Hindlimb muscle (tissue), 1 donor: ENCODE measurements at regions not wholly inside any gene's neighbourhood (a gene's known extent, or its start where the extent isn't known, plus 50 kb on each side); places are given as distances from the start of the nearest gene placed in this dataset.

Experiments used
- DNase-seq: peaks from one replicate; pipeline ENCODE4 v3.0.0-alpha.2; 2013

DNA sequence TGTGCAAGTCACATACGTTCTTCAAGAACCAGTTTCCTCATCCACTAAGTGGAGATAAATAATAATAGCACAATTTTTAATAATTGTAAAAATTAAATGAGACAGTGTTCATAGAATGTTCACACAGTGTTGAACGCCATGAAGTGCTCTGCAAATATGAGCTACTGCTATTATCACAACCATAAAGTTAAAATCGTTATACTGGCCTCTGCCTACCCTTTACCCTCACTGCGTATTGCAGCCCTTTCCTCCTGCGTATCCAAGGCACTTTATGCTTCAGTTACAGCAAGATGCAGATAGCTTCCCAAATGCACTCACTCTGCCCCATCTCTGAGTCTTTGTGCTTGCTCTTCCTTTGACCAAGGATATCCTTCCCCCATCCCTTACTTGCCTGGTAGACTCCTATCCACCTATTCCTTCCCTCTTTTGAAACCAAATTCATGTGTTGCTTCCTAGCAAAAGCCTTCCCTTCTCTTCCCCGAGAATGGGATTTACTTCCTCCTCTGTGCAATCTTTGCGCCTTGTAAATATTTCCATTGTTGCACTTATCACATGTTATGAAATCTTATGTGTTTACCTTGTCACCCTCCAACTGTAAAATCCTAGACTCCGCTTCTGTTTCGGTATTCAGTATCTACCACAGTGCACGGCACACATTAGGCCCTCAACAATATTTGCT, 196.9 kb downstream of the ADAMTS15 start:
- DNase-seq = no peak

DNA sequence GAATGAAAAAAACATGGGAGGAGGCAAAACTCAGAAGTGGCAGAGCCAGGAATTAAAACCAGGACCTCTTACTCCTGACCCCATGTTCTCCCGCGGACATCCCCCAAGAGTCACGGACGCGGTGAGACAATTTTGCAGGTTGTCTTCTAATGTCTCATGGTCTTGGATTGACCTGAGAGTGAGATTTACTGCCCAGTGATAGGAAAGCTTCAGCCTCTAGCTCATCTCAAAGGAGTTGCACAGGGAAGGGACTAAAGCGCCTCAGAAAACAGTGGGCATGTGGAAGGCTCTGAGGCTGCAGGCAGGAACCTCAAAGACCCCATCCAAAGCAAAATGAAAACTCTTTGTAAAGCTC, 197.4 kb downstream of the ADAMTS15 start:
- no peak for DNase-seq

- no peak for DNase-seq
Observed at GRCh38 chr11:130646881-130647280, 198.4 kb downstream of the ADAMTS15 start.

DNA sequence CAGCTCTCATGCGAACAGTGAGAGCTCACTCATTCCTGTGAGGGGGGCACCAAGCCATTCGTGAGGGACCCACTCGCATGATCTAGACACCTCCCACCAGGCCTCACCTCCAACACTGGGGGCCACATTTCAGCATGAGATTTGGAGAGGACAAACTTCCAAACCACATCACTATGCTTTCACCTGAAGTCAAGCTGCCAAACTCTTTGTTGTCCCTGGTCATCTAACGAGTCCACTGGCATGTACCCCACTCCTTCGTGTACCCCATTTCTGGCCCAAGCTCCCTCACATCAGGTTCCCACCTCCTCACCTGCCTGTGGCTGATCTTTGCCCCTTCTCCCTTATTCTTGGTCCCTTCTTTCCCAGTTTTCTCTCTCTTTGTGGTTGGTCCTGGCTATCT, 198.9 kb downstream of the ADAMTS15 start:
- DNase-seq = no peak

- no peak for DNase-seq
Observed at GRCh38 chr11:130649801-130650200, 201.4 kb downstream of the ADAMTS15 start.

- DNase-seq = no peak
Observed at GRCh38 chr11:130650456-130651030, 202.1 kb downstream of the ADAMTS15 start.

DNA sequence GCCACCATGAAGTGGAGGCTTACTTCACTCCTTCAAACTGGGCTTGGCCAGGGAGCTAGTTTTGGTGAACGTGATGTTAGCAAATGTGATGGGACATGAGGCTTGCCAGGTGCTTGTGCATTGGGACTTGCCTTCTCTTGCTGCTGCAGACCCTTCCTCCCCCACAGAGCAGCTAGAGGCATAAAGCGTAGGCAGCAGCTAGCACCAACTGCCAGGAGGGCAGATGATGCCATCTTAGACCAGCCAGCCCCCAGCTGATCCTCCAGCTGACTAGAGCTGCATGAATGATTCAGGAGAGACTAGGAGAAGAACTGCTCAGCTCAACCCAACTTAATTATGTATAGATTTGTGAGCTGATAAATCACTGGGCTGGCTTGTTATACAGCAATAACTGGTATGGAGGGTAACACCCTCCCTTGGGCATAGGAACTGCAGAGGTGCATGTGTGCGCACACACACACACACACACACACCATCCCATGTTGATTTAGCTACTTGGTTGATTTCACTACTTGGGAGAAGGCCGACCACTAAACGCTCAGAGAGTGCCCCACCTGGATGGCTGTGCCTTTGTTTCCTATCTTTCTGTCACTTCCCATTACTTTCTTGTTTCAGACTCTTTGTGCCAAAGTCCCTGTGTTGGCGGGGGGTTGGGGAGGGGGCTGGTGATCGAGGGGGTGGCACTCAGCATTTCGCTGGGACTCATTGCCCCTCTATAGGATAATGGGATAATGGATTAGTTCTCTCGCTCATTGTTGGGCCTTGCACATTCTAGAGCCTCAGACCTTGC, 202.8 kb downstream of the ADAMTS15 start:
- no peak for DNase-seq

DNA sequence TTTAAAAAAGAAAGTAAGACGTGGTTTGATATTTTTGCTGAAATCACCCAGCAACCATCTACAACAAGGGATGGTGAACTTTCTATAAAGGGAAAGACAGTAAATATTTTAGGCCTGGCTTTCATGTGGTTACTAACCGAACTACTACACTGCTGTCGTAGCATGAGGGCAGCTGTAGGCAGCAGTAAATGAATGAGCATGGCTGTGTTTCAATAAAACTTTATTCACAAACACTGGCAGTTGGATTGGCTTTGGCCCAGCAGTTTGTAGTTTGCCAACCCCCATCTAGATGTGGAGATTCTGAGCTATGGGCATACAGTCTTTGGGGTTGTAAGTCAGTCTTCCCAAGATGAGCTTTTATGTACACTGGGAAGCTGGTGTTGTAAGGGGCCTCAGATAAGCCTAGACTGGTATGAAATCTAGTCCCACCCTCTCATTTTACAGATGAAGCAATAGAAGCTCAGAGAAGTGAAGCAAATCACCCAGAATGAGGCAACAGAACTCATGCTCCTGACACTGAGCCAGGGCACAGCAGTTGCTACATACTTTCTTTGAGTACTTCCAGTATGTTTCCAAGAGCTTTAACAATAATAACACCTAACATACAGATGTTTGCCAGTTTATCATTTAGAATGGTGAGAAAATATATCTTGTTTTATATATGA, 204.4 kb downstream of the ADAMTS15 start:
- DNase-seq = peak; percentile 38

GRCh38 chr11:130653838-130654636, 205.6 kb downstream of the ADAMTS15 start:
- DNase-seq = peak; percentile 50

DNA sequence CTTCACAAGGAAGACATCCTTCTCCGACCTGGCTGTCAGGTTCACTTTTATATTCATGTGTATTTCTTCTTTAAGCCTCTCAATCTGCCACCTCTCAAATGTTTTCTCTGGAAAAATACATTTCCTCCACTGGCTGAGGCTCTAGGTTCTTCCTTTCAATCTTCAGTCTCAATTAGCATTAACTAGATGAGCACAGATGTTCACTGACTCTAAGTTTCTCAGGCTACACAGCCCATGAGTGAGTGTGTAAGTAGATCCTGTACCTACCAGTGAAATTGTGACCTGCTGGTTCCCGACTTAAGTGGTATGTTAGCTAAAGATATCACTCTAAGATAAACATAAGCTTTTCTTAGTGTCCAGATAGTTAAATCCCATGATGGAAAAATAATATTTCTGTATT, 206.9 kb downstream of the ADAMTS15 start:
- DNase-seq = no peak

GRCh38 chr11:130666781-130667251, 218.4 kb downstream of the ADAMTS15 start:
- no peak for DNase-seq

- DNase-seq = no peak
Observed at GRCh38 chr11:130668751-130669150, 220.3 kb downstream of the ADAMTS15 start.

- no peak for DNase-seq
Observed at GRCh38 chr11:130670200-130670599, 221.8 kb downstream of the ADAMTS15 start.

DNA sequence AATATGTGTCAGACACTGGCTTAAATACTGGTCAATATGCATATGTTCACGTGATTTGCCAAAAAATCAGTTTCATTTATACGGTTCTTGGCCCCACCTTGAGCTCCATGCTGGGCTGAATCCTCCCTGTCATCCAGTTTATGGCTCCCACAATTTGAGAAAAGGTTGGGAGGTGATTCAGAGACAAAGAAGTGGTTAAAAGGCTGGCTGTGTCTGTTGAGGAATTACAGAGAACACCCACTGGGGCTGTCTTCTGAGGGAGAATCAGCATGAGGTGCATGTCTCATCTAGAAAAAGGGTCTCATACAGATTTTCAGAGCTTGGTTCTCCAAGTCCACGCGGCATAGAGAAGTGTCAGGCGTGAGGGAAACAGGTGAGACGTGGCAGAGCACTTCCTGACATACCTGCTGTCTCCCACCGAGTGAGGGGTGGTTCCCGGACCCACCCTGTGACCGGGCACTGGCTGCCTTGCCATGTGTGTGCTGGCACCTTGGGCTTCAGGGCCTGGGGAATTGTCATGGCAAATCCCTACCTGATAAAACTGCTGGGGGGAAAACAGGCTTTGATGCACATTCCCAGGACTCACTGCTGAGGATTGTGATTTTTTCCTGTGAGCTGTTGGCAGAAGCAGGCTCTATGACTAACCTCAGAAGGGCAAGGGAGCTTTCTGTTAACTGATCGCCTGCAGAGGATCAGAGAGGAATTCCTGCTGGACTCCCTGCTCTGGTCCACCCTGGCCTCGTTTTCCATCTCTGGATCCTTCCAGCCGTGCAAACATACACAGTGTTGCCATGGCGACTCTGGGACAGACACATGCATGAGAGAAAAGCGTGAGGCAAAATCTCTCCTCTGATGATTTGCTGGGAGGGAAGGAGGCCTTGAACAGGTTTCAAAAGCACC, 223.6 kb downstream of the ADAMTS15 start:
- peak; percentile 91 for DNase-seq

GRCh38 chr11:130672911-130673310, 224.5 kb downstream of the ADAMTS15 start:
- DNase-seq = no peak

GRCh38 chr11:130673698-130674097, 225.3 kb downstream of the ADAMTS15 start:
- DNase-seq = no peak

DNA sequence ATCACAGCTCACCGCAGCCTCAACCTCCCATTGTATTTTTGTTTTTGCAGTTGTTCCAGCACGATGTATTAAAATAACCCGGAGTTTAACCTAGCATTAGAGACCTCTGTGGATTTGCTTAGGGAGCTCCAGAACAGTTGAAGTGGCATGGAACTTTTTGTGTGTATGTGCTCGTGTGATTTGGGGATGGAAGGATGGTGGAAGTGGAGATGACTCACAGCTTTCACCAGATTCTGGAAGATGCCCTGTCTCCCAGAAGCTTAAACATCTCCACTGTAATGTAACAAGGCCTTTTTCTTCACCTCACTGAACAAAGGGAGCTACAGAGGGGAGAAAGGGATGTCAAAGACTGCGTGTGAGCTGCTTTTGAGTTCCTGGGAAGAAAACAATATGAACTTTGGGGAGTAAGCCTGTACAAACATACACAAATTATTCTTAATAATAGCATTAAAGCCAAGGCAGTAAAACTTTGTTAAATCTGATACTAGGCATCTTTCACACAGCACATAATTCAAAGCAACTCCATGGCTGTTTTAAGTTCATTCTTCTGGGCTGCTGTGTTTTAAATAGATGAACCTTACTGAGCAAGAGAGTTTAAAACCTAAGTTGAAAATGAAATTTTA, 226.4 kb downstream of the ADAMTS15 start:
- no peak for DNase-seq

GRCh38 chr11:130675371-130675821, 227.0 kb downstream of the ADAMTS15 start:
- DNase-seq = peak; percentile 68

DNA sequence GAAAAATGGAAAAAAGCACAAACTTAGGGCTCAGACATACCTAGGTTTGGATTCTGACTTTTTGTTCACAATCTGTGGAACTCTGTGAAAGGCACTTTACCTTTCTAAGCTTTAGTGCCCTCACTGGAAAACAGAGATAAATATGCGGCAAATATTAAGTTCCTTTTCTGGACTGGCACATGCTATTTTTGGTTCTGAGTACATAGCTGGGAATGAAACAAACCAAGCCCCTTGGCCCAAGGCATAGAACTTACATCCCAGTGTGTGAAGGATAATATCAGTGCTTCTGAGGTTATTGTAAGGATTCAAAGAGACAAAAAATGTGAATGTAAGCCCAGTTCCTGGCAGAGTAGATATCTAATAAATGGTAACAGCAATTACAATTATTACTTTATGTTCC, 227.5 kb downstream of the ADAMTS15 start:
- no peak for DNase-seq

- DNase-seq = no peak
Observed at GRCh38 chr11:130677486-130678153, 229.2 kb downstream of the ADAMTS15 start.
